NCI-H510A (cell line): ENCODE measurements at regions not wholly inside any gene's neighbourhood (a gene's known extent, or its start where the extent isn't known, plus 50 kb on each side); places are given as distances from the start of the nearest gene placed in this dataset.

ENCODE experiments used
- DNase-seq: peaks from one replicate; lab custom pipeline; 2025; lab: John Stamatoyannopoulos, UW

DNA sequence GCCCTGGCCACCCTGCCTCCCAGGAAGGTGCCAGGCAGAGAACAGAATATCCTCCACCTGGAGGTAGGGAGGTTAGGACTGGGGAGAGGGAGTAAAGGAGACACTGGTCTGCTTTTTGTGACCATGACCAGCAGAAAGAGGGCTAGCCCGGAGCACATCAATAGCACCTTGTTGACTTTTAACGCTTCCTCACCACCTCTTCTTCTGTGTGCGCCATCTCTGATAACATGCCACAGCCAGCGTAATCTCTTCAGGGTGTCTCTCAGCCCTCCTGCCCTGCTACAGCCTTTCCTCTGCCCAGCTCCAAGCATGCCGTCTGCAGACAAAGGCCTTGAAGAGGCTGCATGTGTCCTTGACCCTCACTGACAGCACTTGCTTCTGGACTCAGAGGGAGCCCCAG, 50.9 kb upstream of the GJA5 start:
- no peak for DNase-seq

DNA sequence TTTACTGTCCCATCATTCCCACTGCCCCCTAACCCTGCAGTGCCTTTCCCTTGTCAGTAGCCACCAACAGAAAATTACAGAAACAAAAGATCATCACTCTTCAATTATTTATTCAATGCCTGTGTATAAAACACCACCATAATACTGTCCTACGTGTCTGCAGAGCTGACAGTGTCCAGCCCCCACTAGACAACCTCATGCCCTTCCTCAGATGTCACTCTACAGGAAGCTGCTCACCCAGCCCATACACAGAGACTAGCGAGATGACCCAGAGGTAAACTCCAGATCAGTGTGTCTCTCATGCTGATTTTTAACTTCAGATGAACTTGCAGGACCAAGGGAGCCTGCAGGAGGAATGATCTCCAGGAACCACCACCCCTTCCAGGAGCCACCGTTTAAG, 51.3 kb upstream of the GJA5 start:
- no peak for DNase-seq

DNA sequence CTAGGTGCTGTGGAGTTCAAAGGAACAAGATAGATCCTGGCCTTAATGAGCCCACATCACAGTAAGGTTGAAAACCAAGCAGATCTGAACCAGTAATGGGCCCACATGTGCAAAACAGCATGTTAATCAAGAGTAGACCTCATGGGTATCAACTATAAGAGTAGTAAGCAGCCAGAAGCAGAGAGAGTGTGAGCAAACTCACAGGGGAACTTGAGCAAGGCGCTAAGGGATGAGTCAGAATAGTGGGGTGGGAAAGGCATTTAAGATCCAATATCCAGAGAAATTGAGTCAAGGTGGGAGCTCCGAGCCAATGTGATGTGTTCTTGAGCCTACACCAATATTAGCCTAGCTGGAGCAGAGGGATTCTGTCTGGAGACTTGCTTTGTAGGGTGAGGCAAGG, 52.4 kb upstream of the GJA5 start:
- no peak for DNase-seq

DNA sequence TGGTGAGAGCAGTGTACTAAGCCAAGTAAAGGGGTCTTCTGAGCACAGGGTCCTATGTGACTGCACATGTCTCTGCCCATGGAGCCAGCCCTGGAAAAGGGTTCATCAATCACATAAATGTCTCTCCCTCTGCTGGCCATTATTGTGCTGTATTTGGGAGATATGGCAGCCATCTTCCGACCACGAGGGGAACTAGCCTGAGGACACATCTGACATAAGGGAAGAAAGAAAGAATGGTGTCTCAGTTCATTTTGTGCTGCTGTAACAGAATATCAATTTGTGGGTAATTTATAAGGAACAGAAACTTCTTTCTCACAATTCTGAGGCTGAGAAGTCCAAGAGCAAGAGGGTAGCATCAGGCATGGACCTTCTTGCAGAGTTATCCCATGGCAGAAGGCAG, 55.1 kb upstream of the GJA5 start:
- DNase-seq: no peak

DNA sequence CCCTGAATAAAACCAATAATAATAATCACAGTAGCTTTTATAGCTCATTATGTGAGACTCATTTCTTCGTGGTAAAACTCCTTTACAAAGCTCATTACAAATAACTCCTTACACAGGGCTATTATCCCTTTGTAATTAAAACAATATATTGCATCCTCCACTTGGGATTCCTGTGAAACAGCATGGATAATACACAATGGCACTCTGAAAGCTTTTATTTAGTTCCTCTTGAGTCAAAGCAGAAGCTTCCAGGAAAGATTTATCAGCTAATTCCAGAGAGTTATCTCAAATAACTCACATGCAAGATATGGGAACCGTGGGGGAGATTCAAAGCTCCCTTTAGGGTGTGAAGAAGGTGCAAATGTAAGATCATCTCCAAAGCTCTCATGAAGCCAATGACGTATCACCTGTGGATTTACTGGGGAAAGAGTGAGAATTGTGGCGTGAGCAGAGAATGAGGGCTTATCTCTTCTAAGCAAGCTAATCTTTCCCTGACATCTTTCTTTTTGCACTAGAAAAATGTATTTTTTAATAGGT, 60.4 kb upstream of the GJA5 start:
- DNase-seq: no peak

DNA sequence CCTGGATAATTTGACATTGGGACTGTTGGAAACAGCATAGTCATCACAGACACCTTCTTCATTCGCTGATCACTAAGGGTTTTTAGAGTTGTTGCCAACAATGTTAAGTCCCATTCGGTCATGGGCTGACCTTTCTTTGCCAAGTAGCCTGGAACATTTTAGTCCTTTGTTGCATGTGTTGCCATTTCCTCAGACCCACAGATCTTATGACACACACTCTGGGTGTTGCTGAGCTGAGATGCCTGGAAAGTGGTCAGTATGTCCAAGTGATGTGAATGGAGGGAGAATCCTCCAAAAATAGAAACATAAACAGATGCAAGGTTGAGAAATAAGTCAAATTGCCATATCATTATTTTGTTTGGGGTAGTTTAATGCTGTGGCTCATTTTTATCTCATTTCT, 61.5 kb upstream of the GJA5 start:
- no peak for DNase-seq

DNA sequence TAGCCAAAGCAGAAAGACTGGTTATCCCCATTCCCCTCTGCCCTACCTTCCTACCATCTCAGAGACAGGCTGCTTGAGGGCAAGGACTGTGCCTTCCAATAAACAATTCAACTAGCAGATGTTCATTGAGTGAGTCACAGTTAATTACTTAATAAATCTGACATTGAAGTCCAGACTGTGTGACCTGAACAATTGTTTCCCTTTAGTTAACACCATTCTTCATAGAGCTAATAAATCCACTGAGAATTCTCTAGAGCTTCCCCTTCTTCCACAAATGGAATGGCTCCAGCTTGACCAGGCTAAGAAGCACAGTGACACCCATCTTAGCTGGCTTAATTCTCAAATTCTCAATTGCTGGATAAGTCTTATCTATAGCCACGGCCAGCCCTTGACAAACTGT, 61.9 kb upstream of the GJA5 start:
- no peak for DNase-seq

DNA sequence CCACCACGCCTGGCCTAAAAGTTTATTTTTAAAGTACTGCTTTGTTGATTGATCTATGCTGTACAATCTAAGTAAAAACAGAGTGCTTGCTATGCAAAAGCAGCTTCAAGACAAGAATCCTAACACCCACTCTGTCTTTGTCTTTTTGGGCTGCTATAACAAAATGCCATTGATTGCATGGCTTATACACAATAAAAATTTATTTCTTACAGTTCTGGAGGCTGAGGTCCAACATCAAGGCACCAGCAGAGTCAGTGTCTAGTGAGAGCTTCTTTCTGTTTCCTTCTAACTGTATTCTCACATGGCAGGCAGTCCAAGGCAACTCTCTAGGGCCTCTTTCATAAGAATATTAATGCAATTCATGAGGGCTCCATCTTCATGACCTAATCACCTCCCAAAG, 63.6 kb upstream of the GJA5 start:
- no peak for DNase-seq

DNA sequence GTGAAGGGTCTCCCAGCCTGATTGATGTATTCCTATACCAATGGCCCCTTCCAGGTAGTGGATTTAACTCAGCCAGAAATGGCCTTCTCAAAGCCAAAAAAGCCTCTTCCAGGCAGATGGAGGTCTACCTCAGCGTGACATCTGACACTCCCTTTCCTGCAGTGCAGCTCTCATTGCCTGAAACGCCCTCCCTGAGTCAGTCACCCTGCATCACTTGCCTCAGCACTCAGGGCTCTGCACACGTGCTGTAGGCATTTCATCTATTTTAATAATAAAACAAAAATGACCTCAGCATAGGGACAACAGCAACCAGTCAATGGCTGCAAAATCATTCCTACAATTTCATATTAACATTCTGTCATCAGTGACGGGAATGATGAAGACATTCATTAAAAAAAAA, 64.4 kb upstream of the GJA5 start:
- no peak for DNase-seq

DNA sequence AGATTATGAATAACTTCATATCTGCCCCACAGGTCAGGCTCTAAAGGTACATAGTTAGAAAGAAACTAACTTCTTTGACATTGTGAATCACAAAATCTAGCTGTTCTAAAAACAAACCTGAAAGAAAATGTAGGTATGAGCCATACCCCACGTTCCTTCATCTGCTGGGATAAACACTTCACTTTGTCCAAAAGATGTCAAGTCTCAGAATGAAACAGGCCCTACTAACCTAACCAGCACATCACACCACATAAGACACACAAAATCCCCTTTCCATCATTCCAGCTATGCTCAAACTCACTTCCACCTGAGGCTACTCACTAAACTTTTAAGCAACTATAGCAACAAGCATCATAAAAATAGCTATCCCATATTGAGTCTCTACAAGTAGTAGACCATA, 65.2 kb upstream of the GJA5 start:
- DNase-seq: no peak

DNA sequence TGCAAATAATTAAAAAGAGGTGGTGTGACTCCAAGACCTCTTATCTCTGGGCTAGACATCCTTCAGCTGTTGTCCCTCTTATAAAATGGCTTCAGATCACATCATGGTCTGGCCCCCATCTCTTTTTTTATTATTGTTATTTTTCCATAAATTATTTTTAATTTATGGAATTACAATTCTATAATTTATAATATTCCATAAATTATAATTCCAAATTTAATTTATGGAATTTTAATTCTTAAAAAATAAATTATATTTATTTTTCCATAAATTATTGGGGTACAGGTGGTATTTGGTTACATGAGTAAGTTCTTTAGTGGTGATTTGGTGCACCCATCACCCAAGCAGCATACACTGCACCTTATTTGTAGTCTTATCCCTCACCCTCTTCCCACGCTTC, 65.9 kb upstream of the GJA5 start:
- no peak for DNase-seq

DNA sequence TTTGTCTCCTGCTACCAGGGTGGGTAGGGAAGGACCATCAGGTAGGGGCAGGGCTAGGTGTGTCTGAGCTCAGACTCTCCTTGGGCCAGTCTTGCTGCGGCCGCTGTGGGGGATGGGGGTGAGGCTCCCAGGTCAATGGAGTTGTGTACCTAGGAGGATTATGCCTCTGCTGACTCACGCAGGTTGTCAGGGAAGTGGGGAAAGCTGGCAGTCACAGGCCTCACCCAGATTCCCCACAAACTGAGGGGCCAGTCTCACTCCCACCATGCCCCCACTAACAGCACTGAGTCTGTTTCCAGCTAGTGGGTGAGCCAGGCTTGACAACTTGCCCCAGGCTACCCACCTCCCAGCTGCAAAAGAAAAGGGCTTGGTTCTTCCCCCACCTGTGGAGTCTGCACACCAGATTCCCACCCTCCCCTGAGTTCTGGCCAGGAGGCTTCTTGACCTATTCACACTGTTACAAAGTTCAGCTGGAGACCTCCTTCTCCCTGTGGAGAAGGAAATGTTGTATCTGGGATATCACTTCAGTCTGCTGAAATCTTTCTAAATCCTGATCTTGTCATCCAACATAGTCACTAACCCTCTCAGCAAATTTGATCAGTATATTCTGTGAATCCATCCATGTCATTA, 69.2 kb upstream of the GJA8 start:
- no peak for DNase-seq

DNA sequence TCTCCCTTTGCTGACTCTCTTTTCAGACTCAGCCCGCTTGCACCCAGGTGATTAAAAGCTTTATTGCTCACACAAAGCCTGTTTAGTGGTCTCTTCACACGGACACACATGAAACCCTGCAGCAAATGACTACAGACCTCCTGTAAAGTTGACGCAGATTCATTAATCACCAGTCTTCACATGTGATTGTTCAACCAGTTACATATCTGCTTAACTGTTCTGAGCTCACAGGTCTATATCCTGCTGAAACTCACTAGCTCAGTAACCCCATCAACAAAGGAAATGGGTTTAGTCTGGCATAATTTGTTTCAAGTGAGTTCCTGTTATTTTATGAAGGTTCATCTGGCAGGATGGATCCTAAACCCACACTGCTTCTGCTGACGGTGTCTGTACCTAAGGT, 68.4 kb upstream of the GJA8 start:
- DNase-seq: no peak

DNA sequence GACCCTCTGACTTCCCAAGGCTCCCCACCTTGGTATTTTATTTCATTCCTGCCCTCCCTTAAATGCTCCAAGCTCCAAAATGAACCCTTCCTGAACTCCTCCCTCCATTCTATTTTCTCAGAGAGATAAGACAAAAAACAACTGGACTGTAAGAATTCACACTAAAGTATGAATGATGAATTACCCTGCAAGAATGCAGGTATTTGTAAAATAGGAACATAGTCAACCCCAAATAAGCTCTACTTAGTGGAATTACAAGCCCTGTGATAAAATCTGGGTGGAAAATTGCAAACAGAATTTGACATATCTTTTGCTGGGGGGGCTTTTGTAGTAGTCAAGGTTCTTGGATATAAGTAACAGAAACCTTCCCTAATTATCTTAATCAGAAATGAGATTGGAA, 67.8 kb upstream of the GJA8 start:
- DNase-seq: no peak

DNA sequence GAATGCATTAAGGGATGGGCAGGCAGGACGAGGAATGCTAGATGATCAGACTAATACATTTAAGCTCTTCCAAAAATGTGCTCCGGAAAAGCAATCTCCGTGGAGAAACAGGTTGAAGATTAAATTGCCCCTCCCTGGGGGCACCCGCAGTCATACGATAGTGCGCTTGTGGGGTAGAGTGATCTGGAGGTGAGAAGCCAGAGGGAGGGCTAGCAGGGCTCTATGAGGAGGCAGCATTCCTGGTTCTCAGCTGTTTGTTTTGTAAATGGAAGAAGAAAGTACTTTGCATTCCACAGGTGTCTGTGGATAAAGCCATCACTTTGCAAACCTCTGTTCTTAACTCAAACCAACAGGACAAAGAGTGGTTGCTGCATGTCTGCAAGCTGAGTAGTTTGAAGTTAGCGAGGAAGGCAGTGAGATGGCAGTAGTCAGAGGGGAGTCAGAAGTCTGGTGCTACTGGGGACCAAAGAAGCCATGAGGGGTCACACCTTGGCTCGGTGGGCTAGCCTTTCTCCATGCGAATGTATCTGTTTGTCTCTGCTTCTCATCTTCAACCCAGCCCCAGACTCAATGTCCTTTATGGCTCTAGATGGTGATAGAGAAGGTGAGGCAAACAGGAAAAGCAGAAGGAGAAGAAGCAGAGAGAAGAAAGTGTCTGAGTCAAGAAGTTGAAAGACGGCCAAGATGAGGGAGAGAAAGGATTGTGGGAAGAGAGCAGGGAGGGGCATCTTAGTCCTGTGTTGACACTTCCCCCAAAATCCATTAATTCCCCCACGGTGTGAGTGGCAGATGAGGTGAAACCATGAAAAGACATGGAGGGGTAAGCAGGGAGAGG, 65.2 kb upstream of the GJA8 start:
- no peak for DNase-seq

DNA sequence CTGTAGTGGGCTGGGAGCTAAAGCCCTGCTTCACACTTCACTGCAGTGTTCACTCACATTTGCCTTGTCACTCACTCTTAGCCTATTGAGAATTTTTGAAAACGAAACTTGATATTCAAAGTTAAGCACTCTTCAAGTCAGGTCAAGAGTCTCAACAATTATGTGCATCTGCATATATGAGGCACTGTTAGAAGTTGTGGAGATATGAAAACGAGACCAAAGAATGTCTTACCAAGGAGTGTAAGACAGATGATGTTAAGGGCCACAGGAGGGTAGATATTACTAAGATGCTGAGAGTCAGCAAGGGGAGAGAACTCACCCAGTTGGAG, 64.7 kb upstream of the GJA8 start:
- peak; percentile 12 for DNase-seq

DNA sequence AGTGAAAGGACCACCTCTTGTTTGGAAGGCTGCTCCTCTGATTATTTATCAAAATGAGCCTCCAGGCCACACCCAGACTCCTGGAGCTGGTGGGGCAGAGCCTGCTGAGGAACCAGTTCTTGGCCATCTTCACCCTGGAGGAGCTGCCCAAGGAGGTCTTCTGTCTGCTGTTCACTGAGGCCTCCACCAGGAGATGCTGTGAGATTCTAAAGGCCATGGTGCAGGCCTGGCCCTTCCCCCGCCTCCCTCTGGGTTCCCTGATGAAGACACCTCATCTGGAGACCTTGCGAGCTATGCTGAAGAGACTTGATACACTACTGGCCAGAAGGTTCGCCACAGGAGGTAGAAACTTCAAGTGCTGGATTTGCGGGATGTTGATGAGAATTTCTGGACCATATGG, 61.7 kb upstream of the GJA8 start:
- no peak for DNase-seq

DNA sequence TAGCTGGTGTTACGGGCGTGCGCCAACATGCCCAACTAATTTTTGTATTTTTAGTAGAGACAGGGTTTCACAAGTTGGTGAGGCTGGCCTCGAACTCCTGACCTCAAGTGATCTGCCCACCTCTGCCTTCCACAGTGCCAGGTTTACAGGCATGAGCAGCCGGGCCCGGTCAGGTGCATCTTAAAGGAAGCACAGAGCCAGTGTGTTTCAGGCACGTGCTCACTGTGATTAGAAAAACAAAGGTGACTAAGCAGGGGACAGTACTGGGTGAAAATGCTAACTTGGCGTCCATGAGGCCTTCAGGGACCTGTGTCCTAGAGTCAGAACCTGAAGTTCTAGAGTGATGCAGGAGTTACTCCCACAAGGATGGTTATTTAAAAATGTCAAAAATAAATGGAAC, 60.0 kb upstream of the GJA8 start:
- no peak for DNase-seq

DNA sequence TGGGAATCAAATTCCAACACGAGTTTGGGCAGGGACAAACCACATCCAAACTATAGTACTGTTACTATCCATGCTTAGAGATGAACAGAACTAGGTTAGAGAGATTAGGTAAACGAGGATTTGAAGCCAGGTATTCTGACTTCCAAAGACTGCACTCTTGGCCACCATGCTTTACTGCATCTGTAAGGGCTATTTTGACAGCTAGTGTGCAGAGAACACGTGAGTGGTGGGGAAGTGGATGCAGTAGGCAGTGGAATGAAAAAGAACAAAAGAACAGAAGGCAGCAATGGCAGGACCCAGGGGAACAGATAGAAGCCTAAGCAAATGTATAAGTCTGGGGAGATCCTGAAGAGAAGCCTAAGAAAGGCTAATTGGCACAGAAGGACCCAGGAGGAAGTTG, 59.1 kb upstream of the GJA8 start:
- no peak for DNase-seq

DNA sequence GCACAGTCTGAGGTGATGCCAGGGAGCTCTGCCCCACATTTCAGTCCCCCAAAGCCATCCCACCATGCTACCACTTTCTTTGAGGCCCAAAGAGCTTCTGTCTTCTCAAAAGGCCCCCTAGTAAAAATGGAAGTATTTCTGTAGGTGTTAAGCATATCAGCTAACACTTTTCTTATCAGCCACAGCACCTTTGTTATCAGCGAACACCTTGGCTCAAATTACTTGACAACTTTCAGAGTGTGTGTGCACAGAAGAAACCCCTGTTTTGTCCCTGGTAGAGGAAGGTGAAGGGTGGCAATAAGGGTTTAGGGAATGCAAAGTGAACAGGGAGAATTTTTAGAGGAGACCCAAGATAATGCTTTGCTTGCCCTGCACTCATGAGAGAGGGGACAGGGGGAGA, 54.8 kb upstream of the GJA8 start:
- no peak for DNase-seq

DNA sequence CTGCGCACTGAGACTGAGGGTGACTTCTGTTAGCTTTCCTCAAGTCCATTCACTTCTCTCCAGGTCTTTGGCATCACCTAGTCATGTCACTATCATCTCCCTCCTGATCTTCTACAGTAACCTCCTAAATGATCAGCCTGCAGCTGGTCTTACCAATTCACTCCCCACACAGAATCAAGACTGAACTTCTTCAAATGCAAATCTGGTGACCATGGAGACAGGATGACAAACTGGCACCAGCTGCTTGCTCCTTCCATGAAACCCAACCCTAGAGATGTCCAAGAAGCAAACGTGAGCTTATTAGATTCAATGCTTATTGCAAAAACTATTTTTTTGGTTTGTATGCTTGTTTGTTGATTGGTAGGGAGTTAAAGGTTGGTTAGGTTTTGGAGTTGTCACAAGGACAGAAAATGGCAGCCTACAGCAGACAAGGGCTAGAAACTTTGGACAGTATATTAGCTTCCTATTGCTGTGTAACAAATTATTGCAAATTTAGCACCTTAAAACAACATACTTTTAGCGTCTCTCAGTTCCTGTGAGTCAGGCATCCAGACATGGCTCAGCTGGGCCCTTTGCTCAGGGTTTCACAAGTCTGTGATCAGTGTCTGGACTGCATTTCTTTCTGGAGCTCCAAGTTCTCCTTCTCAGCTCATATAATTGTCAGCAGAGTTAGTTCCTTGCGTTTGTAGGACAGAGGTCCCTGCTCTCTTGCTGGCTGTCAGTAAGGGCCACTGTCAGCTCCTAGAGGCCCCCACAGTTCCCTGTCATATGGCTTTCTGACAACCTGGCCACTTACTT, 53.3 kb upstream of the GJA8 start:
- DNase-seq: no peak

DNA sequence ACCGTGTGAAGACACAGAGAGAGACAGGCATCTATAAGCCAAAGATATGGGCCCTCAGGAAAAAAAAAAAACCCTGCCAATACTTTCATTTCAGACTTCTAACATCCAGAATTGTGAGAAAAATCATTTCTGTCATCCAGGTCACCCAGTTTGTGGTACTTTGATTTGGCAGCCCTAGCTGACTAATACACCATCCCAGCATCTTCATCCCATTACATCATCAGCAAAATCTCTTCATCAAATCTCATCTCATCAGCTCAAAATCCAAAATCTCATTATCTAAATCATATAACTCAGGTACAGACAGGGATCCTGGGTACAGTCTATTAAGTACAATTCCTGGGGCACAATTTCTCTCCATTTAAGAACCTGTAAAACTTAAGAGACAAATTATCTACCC, 51.9 kb upstream of the GJA8 start:
- no peak for DNase-seq

DNA sequence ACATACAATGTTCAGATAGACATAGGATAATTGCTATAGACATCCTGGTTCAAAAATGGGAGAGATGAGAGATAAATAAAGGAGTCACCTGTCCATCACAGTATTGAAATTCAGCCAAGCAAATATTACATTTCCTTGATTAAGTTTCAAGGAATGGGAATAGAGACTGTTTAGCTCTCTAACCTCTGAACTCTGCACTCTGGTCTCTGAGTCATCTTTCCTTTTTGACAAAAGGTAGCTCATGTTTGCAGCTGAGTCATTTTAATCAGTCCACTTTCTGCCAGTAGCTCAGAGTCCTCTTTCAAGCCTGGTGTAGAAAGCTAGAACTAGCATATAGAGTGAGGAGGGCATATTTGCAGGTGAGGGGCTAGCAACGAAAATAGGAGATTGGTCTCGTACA, 51.4 kb upstream of the GJA8 start:
- no peak for DNase-seq
